ENCODE measurements at regions not wholly inside any gene's neighbourhood (a gene's known extent, or its start where the extent isn't known, plus 50 kb on each side); places are given as distances from the start of the nearest gene placed in this dataset.
A peak's percentile ranks its signal among the peaks of the same experiment; 100 is the strongest.

DNA sequence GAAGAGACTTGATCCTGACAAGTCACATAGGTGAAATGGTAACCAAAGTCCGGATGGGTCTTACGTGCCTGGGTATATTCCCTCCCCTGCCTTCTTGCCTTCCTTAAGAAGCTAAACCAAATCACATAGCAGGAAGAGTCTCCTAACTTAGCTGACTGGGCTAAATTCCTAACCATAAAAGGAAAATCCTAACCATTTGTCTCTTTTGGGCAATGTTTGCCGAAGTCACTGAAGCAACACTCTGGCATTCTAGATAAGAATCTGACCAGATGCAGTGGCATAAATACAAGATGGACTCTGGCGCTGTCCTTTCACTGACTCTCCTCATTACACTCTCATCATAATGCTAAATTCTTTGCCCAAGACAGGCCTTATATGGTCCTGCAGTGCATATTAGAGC lies 625.5 kb upstream of the RORB start:
- Mint-ChIP-seq H3K4me1 (peaks cover 11% of the 10 kb centered on the region), H3K4me3 (no peak overlapping the region), H3K36me3 (ENCODE audit: low read depth) (no peaks in the 10 kb centered on the region), H3K27ac (peak overlapping the region; percentile 45; the same call in 1 of the 2 replicates), H3K27me3 (ENCODE audit: insufficient read depth, low read depth, poor library complexity) (no peaks in the 10 kb centered on the region), H3K9me3 (no peaks in the 10 kb centered on the region)
- DNase-seq (ENCODE audit: low spot score): peak; percentile 12
- Histone ChIP-seq H2AFZ (no peak overlapping the region), H3K36me3 (ENCODE audit: insufficient read depth) (no peaks in the 10 kb centered on the region), H3F3A (replicated peaks; ENCODE audit: low read depth) (no peaks in the 10 kb centered on the region), H3K4me2 (no peak overlapping the region), H3K79me2 (replicated peaks; ENCODE audit: insufficient read depth) (no peaks in the 10 kb centered on the region), H3K27me3 (ENCODE audit: insufficient read depth) (no peaks in the 10 kb centered on the region), H3K9me2 (ENCODE audit: insufficient read depth) (no peaks in the 10 kb centered on the region), H4K20me1 (replicated peaks; ENCODE audit: insufficient read depth) (no peaks in the 10 kb centered on the region), H3K4me3 (no peak overlapping the region), H3K4me1 (ENCODE audit: insufficient read depth) (peaks cover 6% of the 10 kb centered on the region; the same call in 1 of the 2 replicates), H3K27ac (ENCODE audit: low read depth) (no peak overlapping the region)
- peak; percentile 29; the same call in 2 of the 3 replicates for ATAC-seq
- no peak for TF ChIP-seq CREB1 (CRISPR knock-in tag; IDR thresholded peaks at IDR 0.05; ENCODE audit: low read depth)
- TF ChIP-seq, protein P1, sequence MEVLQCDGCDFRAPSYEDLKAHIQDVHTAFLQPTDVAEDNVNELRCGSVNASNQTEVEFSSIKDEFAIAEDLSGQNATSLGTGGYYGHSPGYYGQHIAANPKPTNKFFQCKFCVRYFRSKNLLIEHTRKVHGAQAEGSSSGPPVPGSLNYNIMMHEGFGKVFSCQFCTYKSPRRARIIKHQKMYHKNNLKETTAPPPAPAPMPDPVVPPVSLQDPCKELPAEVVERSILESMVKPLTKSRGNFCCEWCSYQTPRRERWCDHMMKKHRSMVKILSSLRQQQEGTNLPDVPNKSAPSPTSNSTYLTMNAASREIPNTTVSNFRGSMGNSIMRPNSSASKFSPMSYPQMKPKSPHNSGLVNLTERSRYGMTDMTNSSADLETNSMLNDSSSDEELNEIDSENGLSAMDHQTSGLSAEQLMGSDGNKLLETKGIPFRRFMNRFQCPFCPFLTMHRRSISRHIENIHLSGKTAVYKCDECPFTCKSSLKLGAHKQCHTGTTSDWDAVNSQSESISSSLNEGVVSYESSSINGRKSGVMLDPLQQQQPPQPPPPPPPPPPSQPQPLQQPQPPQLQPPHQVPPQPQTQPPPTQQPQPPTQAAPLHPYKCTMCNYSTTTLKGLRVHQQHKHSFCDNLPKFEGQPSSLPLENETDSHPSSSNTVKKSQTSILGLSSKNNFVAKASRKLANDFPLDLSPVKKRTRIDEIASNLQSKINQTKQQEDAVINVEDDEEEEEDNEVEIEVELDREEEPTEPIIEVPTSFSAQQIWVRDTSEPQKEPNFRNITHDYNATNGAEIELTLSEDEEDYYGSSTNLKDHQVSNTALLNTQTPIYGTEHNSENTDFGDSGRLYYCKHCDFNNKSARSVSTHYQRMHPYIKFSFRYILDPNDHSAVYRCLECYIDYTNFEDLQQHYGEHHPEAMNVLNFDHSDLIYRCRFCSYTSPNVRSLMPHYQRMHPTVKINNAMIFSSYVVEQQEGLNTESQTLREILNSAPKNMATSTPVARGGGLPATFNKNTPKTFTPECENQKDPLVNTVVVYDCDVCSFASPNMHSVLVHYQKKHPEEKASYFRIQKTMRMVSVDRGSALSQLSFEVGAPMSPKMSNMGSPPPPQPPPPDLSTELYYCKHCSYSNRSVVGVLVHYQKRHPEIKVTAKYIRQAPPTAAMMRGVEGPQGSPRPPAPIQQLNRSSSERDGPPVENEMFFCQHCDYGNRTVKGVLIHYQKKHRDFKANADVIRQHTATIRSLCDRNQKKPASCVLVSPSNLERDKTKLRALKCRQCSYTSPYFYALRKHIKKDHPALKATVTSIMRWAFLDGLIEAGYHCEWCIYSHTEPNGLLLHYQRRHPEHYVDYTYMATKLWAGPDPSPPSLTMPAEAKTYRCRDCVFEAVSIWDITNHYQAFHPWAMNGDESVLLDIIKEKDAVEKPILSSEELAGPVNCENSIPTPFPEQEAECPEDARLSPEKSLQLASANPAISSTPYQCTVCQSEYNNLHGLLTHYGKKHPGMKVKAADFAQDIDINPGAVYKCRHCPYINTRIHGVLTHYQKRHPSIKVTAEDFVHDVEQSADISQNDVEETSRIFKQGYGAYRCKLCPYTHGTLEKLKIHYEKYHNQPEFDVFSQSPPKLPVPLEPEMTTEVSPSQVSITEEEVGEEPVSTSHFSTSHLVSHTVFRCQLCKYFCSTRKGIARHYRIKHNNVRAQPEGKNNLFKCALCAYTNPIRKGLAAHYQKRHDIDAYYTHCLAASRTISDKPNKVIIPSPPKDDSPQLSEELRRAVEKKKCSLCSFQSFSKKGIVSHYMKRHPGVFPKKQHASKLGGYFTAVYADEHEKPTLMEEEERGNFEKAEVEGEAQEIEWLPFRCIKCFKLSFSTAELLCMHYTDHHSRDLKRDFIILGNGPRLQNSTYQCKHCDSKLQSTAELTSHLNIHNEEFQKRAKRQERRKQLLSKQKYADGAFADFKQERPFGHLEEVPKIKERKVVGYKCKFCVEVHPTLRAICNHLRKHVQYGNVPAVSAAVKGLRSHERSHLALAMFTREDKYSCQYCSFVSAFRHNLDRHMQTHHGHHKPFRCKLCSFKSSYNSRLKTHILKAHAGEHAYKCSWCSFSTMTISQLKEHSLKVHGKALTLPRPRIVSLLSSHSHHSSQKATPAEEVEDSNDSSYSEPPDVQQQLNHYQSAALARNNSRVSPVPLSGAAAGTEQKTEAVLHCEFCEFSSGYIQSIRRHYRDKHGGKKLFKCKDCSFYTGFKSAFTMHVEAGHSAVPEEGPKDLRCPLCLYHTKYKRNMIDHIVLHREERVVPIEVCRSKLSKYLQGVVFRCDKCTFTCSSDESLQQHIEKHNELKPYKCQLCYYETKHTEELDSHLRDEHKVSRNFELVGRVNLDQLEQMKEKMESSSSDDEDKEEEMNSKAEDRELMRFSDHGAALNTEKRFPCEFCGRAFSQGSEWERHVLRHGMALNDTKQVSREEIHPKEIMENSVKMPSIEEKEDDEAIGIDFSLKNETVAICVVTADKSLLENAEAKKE (CRISPR knock-in tag; IDR thresholded peaks at IDR 0.05): no peak
- TF ChIP-seq, protein P2, sequence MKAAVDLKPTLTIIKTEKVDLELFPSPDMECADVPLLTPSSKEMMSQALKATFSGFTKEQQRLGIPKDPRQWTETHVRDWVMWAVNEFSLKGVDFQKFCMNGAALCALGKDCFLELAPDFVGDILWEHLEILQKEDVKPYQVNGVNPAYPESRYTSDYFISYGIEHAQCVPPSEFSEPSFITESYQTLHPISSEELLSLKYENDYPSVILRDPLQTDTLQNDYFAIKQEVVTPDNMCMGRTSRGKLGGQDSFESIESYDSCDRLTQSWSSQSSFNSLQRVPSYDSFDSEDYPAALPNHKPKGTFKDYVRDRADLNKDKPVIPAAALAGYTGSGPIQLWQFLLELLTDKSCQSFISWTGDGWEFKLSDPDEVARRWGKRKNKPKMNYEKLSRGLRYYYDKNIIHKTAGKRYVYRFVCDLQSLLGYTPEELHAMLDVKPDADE (IDR thresholded peaks at IDR 0.05): no peak
- TF ChIP-seq, protein P3, sequence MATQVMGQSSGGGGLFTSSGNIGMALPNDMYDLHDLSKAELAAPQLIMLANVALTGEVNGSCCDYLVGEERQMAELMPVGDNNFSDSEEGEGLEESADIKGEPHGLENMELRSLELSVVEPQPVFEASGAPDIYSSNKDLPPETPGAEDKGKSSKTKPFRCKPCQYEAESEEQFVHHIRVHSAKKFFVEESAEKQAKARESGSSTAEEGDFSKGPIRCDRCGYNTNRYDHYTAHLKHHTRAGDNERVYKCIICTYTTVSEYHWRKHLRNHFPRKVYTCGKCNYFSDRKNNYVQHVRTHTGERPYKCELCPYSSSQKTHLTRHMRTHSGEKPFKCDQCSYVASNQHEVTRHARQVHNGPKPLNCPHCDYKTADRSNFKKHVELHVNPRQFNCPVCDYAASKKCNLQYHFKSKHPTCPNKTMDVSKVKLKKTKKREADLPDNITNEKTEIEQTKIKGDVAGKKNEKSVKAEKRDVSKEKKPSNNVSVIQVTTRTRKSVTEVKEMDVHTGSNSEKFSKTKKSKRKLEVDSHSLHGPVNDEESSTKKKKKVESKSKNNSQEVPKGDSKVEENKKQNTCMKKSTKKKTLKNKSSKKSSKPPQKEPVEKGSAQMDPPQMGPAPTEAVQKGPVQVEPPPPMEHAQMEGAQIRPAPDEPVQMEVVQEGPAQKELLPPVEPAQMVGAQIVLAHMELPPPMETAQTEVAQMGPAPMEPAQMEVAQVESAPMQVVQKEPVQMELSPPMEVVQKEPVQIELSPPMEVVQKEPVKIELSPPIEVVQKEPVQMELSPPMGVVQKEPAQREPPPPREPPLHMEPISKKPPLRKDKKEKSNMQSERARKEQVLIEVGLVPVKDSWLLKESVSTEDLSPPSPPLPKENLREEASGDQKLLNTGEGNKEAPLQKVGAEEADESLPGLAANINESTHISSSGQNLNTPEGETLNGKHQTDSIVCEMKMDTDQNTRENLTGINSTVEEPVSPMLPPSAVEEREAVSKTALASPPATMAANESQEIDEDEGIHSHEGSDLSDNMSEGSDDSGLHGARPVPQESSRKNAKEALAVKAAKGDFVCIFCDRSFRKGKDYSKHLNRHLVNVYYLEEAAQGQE (IDR thresholded peaks at IDR 0.05; ENCODE audit: unreplicated experiment): no peak
- TF ChIP-seq JUNB (IDR thresholded peaks at IDR 0.05; ENCODE audit: unreplicated experiment): no peak
- TF ChIP-seq NANOG (IDR thresholded peaks at IDR 0.05; ENCODE audit: borderline replicate concordance): no peak
- TF ChIP-seq STAT1 (IDR thresholded peaks at IDR 0.05; ENCODE audit: unreplicated experiment): no peak
- no peak for TF ChIP-seq POLR2AphosphoS5 (IDR thresholded peaks at IDR 0.05; ENCODE audit: low read depth)
- no peak for TF ChIP-seq EZH2 (IDR thresholded peaks at IDR 0.05; ENCODE audit: low read depth, unreplicated experiment)
- TF ChIP-seq ZNF114 (CRISPR knock-in tag; IDR thresholded peaks at IDR 0.05): no peak
- no peak for TF ChIP-seq EZH2phosphoT487 (IDR thresholded peaks at IDR 0.05; ENCODE audit: unreplicated experiment)
- TF ChIP-seq, protein P4, sequence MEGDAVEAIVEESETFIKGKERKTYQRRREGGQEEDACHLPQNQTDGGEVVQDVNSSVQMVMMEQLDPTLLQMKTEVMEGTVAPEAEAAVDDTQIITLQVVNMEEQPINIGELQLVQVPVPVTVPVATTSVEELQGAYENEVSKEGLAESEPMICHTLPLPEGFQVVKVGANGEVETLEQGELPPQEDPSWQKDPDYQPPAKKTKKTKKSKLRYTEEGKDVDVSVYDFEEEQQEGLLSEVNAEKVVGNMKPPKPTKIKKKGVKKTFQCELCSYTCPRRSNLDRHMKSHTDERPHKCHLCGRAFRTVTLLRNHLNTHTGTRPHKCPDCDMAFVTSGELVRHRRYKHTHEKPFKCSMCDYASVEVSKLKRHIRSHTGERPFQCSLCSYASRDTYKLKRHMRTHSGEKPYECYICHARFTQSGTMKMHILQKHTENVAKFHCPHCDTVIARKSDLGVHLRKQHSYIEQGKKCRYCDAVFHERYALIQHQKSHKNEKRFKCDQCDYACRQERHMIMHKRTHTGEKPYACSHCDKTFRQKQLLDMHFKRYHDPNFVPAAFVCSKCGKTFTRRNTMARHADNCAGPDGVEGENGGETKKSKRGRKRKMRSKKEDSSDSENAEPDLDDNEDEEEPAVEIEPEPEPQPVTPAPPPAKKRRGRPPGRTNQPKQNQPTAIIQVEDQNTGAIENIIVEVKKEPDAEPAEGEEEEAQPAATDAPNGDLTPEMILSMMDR (conservative IDR thresholded peaks at IDR 0.05; ENCODE audit: low read depth in 2 of 2): no peak
- no peak for TF ChIP-seq ZNF331 (CRISPR knock-in tag; IDR thresholded peaks at IDR 0.05; ENCODE audit: low read depth)
